ENCODE measurements at regions not wholly inside any gene's neighbourhood (a gene's known extent, or its start where the extent isn't known, plus 50 kb on each side); places are given as distances from the start of the nearest gene placed in this dataset.
"Not testable (repeated sequence)": the region's sequence is repeated elsewhere in the genome, so short reads cannot be mapped to it uniquely, and the experiment has no call there.

DNA sequence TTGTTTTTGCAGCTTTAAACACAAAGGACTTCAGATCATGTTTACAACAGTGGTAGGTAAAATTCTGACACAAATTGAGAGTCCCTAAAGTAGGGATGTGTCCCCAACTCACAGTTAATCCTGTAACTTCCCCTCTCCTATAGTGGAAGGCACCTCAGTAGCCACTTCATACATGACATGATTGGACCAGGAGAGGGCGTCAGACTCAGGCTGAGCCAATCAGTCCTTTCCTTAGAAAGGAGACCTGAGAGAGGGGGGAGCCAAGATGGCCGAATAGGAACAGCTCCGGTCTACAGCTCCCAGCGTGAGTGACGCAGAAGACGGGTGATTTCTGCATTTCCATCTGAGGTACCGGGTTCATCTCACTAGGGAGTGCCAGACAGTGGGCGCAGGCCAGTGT, 238.4 kb downstream of the LRRC70 start:
- TF ChIP-seq, protein P1, sequence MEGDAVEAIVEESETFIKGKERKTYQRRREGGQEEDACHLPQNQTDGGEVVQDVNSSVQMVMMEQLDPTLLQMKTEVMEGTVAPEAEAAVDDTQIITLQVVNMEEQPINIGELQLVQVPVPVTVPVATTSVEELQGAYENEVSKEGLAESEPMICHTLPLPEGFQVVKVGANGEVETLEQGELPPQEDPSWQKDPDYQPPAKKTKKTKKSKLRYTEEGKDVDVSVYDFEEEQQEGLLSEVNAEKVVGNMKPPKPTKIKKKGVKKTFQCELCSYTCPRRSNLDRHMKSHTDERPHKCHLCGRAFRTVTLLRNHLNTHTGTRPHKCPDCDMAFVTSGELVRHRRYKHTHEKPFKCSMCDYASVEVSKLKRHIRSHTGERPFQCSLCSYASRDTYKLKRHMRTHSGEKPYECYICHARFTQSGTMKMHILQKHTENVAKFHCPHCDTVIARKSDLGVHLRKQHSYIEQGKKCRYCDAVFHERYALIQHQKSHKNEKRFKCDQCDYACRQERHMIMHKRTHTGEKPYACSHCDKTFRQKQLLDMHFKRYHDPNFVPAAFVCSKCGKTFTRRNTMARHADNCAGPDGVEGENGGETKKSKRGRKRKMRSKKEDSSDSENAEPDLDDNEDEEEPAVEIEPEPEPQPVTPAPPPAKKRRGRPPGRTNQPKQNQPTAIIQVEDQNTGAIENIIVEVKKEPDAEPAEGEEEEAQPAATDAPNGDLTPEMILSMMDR (IDR thresholded peaks at IDR 0.05 in 2 of 3, conservative IDR thresholded peaks at IDR 0.05 in 1 of 3; ENCODE audit: control insufficient read depth in 2 of 3, extremely low read depth in 1 of 3, insufficient read depth in 1 of 3, low read depth in 3 of 3, low read length in 3 of 3), result not testable (repeated sequence)
- not testable (repeated sequence) for TF ChIP-seq FOXK2 (IDR thresholded peaks at IDR 0.05); TAF1 (IDR thresholded peaks at IDR 0.05; ENCODE audit: borderline replicate concordance, low read depth, low read length); SP1 (IDR thresholded peaks at IDR 0.05; ENCODE audit: low read depth, low read length); POLR2AphosphoS2 (IDR thresholded peaks at IDR 0.05; ENCODE audit: low read depth, low read length); SPI1 (IDR thresholded peaks at IDR 0.05; ENCODE audit: borderline replicate concordance, insufficient read depth, low read depth, low read length)
- TF ChIP-seq, protein P2, sequence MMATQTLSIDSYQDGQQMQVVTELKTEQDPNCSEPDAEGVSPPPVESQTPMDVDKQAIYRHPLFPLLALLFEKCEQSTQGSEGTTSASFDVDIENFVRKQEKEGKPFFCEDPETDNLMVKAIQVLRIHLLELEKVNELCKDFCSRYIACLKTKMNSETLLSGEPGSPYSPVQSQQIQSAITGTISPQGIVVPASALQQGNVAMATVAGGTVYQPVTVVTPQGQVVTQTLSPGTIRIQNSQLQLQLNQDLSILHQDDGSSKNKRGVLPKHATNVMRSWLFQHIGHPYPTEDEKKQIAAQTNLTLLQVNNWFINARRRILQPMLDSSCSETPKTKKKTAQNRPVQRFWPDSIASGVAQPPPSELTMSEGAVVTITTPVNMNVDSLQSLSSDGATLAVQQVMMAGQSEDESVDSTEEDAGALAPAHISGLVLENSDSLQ (IDR thresholded peaks at IDR 0.05), result not testable (repeated sequence)

Measured in GM12878 (cell line).